IMR-90 (cell line): ENCODE measurements at regions not wholly inside any gene's neighbourhood (a gene's known extent, or its start where the extent isn't known, plus 50 kb on each side); places are given as distances from the start of the nearest gene placed in this dataset.

Experiments
- ATAC-seq: fragments of 200-7000 bp; cut with Tn5 transposase; 2 replicates; pipeline ENCODE4 v1.9.1; 2020; ENCODE audit warnings: low read depth, mild to moderate bottlenecking, moderate library complexity
- BruUV-seq: library from RNA; stranded (reverse); fragments of 400-500 nt; replicated peaks from 2 replicates; lab custom pipeline; 2021; lab: Mats Ljungman, UMichigan
- CTCF ChIA-PET: fragments of 300-600 bp; formaldehyde crosslinking; extraction: SDS; loops from one replicate; lab custom pipeline; 2021; ENCODE audit warnings: antibody characterized with exemption; lab: Yijun Ruan, JAX
- POLR2A ChIA-PET: fragments of 300-600 bp; sonication (Branson Sonifier 250); formaldehyde crosslinking; loops from one replicate; lab custom pipeline; 2022; ENCODE audit warnings: antibody characterized with exemption; ENCODE audit not compliant: unreplicated experiment; lab: Charles Lee
- DNase-seq: peaks from one replicate; pipeline ENCODE4 v3.0.0; 2013
- H2AFZ ChIP-seq: replicated peaks from 2 replicates; pipeline ENCODE3; 2013; ENCODE audit warnings: low read length, mild to moderate bottlenecking; ENCODE audit not compliant: poor library complexity
- H2AK5ac ChIP-seq: 2 replicates; pipeline ENCODE4 v1.6.1; 2013; ENCODE audit warnings: low read depth, low read length, inconsistent platforms
- H2AK9ac ChIP-seq: replicated peaks from 2 replicates; pipeline ENCODE3; 2013; ENCODE audit warnings: mild to moderate bottlenecking, low read depth, low read length, moderate library complexity; ENCODE audit not compliant: poor library complexity
- H2BK120ac ChIP-seq: 2 replicates; pipeline ENCODE4 v1.6.1; 2013; ENCODE audit warnings: low read depth, low read length, inconsistent platforms
- H2BK15ac ChIP-seq: 3 replicates; pipeline ENCODE4 v1.6.1; 2013; ENCODE audit warnings: low read depth, low read length, inconsistent platforms
- H2BK20ac ChIP-seq: 2 replicates; pipeline ENCODE4 v1.6.1; 2013; ENCODE audit warnings: low read depth, mild to moderate bottlenecking, inconsistent platforms, low read length, moderate library complexity
- H2BK5ac ChIP-seq: 2 replicates; pipeline ENCODE4 v1.6.1; 2013; ENCODE audit warnings: mild to moderate bottlenecking, low read depth, low read length, inconsistent platforms; ENCODE audit not compliant: poor library complexity, severe bottlenecking
- H3K14ac ChIP-seq: replicated peaks from 2 replicates; pipeline ENCODE4 v1.6.1; 2013; ENCODE audit warnings: low read depth, low read length, inconsistent platforms
- H3K18ac ChIP-seq: 2 replicates; pipeline ENCODE4 v1.6.1; 2013; ENCODE audit warnings: low read depth, low read length, control low read depth
- H3K23ac ChIP-seq: 2 replicates; pipeline ENCODE4 v1.6.1; 2013; ENCODE audit warnings: low read depth, low read length, inconsistent platforms
- H3K27ac ChIP-seq: 2 replicates; pipeline ENCODE4 v1.5.1; 2013; ENCODE audit warnings: mild to moderate bottlenecking, control low read depth, low read length; ENCODE audit not compliant: insufficient read depth
- H3K27me3 ChIP-seq: 2 replicates; pipeline ENCODE4 v1.6.1; 2013; ENCODE audit warnings: low read length; ENCODE audit not compliant: control insufficient read depth, insufficient read depth
- H3K36me3 ChIP-seq: 2 replicates; pipeline ENCODE4 v1.6.1; 2013; ENCODE audit warnings: low read length, mixed read lengths; ENCODE audit not compliant: control insufficient read depth, insufficient read depth
- H3K4ac ChIP-seq: 2 replicates; pipeline ENCODE4 v1.6.1; 2013; ENCODE audit warnings: low read depth, low read length, inconsistent platforms
- H3K4me1 ChIP-seq: 2 replicates; pipeline ENCODE4 v1.6.1; 2013; ENCODE audit warnings: low read length, mixed read lengths; ENCODE audit not compliant: control insufficient read depth, insufficient read depth
- H3K4me2 ChIP-seq: 2 replicates; pipeline ENCODE4 v1.6.1; 2013; ENCODE audit warnings: low read depth, mild to moderate bottlenecking, control low read depth, low read length, moderate library complexity
- H3K4me3 ChIP-seq: 2 replicates; pipeline ENCODE4 v1.5.1; 2013; ENCODE audit warnings: low read depth, mild to moderate bottlenecking, control low read depth, low read length, moderate library complexity; ENCODE audit not compliant: insufficient read depth
- H3K56ac ChIP-seq: 2 replicates; pipeline ENCODE4 v1.6.1; 2013; ENCODE audit warnings: low read length, inconsistent platforms; ENCODE audit not compliant: insufficient read depth; ENCODE audit errors: extremely low read depth
- H3K79me1 ChIP-seq, 2 experiments: 2 replicates each; pipeline ENCODE4 v1.6.1; 2013; ENCODE audit warnings: low read length in 2 of 2, inconsistent platforms in 1 of 2, low read depth in 1 of 2
- H3K9ac ChIP-seq: 2 replicates; pipeline ENCODE4 v1.6.1; 2013; ENCODE audit warnings: low read depth, low read length, control low read depth
- H3K9me1 ChIP-seq: 2 replicates; pipeline ENCODE4 v1.6.1; 2013; ENCODE audit warnings: low read length, inconsistent platforms; ENCODE audit not compliant: insufficient read depth
- H3K9me3 ChIP-seq: 2 replicates; pipeline ENCODE4 v1.6.1; 2013; ENCODE audit warnings: low read length; ENCODE audit not compliant: control insufficient read depth, insufficient read depth
- H4K20me1 ChIP-seq: 2 replicates; pipeline ENCODE4 v1.6.1; 2013; ENCODE audit warnings: low read length, inconsistent platforms; ENCODE audit not compliant: insufficient read depth
- H4K5ac ChIP-seq: 2 replicates; pipeline ENCODE4 v1.6.1; 2013; ENCODE audit warnings: mild to moderate bottlenecking, low read depth, low read length, control low read depth
- H4K8ac ChIP-seq, 2 experiments: 2 replicates each; pipeline ENCODE4 v1.6.1; 2013; ENCODE audit warnings: low read depth in 2 of 2, low read length in 2 of 2, control low read depth in 1 of 2, inconsistent platforms in 1 of 2
- H4K91ac ChIP-seq: 2 replicates; pipeline ENCODE4 v1.6.1; 2013; ENCODE audit warnings: low read depth, low read length, inconsistent platforms; ENCODE audit not compliant: insufficient read depth
- BHLHE40 ChIP-seq: fragments of 150-350 bp; IDR thresholded peaks from 2 replicates; pipeline ENCODE4 v1.6.1; 2016; ENCODE audit warnings: mild to moderate bottlenecking, low read depth, low read length
- CEBPB ChIP-seq: IDR thresholded peaks from 2 replicates; pipeline ENCODE4 v1.6.1; 2012; ENCODE audit warnings: low read depth, low read length, improper control_type of control experiment
- CHD1 ChIP-seq: IDR thresholded peaks from 2 replicates; pipeline ENCODE4 v1.6.1; 2012; ENCODE audit warnings: low read depth, low read length, improper control_type of control experiment
- MAFK ChIP-seq: IDR thresholded peaks from 2 replicates; pipeline ENCODE4 v1.6.1; 2012; ENCODE audit warnings: low read depth, low read length, improper control_type of control experiment
- MXI1 ChIP-seq: IDR thresholded peaks from 2 replicates; pipeline ENCODE4 v1.6.1; 2012; ENCODE audit warnings: low read depth, mild to moderate bottlenecking, low read length, moderate library complexity, borderline replicate concordance
- NFE2L2 ChIP-seq: fragments of 150-350 bp; IDR thresholded peaks from 2 replicates; pipeline ENCODE4 v1.6.1; 2016; ENCODE audit warnings: low read depth, mild to moderate bottlenecking, low read length
- POLR2A ChIP-seq: IDR thresholded peaks from 2 replicates; pipeline ENCODE4 v1.6.1; 2012; ENCODE audit warnings: mild to moderate bottlenecking, low read depth, low read length
- RAD21 ChIP-seq: IDR thresholded peaks from 2 replicates; pipeline ENCODE4 v1.6.1; 2012; ENCODE audit warnings: low read length, improper control_type of control experiment
- SMC3 ChIP-seq: fragments of 150-350 bp; IDR thresholded peaks from 2 replicates; pipeline ENCODE4 v1.6.1; 2016; ENCODE audit warnings: low read depth, mild to moderate bottlenecking, antibody characterized with exemption, low read length, moderate library complexity
- WGBS, 2 experiments: methylation state at CpG; one replicate each; pipeline versions ENCODE4 v1.1.5 to v1.1.7; 2013; ENCODE audit warnings: missing lambda C conversion rate in 2 of 2; ENCODE audit not compliant: insufficient read length in 1 of 2; ENCODE audit errors: extremely low coverage in 2 of 2; 5-methylcytosine and 5-hydroxymethylcytosine counted together
- dilution Hi-C: fragments of 300-500 bp; cut with HindIII; formaldehyde crosslinking; loops from one replicate; pipeline ENCODE4 v1.14.3; 2018; ENCODE audit warnings: low sequenced_read_pairs; ENCODE audit not compliant: unreplicated experiment
- in situ Hi-C: fragments of 300-500 bp; cut with MboI; formaldehyde crosslinking; loops from 3 replicates; pipeline ENCODE4 v1.14.3; 2019; ENCODE audit warnings: low sequenced_read_pairs, inconsistent platforms, mixed read lengths
- intact Hi-C: fragments of 100-400 bp; cut with micrococcal nuclease; formaldehyde crosslinking; loops from 2 replicates; pipeline ENCODE4 v1.10.0; 2022
- TF ChIP-seq, protein P1 (sequence below): conservative IDR thresholded peaks from 2 replicates; pipeline ENCODE4 v1.5.1; 2012; ENCODE audit warnings: mild to moderate bottlenecking, low read depth, low read length, improper control_type of control experiment
- TF ChIP-seq, protein P2 (sequence below): fragments of 150-350 bp; IDR thresholded peaks from 2 replicates; pipeline ENCODE4 v1.6.1; 2016; ENCODE audit warnings: low read depth, mild to moderate bottlenecking, low read length, moderate library complexity, borderline replicate concordance

GRCh38 chr10:75291805-75292204 lies 56.0 kb upstream of the COMTD1 start:
- no peak overlapping the region for H2BK5ac ChIP-seq
- H3K56ac ChIP-seq: no peak overlapping the region
- no peak overlapping the region for H4K8ac ChIP-seq
- in situ Hi-C loops: loop anchor here (10.0 kb wide), 1 partner anchor 103 kb away; no protein-coding TSS in a partner anchor
- H2BK15ac ChIP-seq: no peak overlapping the region
- H4K5ac ChIP-seq: no peak overlapping the region
- peaks cover 3% of the 10 kb centered on the region; the same call in 1 of the 2 replicates for H3K27me3 ChIP-seq
- WGBS, 2 experiments: no CpG with 5 or more reads among the region's 1 CpG
- no peaks in the 10 kb centered on the region for H3K36me3 ChIP-seq
- no peak overlapping the region for H3K18ac ChIP-seq
- 0 out of 2 replicates have a peak overlapping the region, but pooled peaks have one; percentile 25 for H3K23ac ChIP-seq
- H4K20me1 ChIP-seq: no peaks in the 10 kb centered on the region
- DNase-seq: no peak
- no peak overlapping the region for H3K14ac ChIP-seq
- no peak for TF ChIP-seq CHD1
- TF ChIP-seq, protein P1, sequence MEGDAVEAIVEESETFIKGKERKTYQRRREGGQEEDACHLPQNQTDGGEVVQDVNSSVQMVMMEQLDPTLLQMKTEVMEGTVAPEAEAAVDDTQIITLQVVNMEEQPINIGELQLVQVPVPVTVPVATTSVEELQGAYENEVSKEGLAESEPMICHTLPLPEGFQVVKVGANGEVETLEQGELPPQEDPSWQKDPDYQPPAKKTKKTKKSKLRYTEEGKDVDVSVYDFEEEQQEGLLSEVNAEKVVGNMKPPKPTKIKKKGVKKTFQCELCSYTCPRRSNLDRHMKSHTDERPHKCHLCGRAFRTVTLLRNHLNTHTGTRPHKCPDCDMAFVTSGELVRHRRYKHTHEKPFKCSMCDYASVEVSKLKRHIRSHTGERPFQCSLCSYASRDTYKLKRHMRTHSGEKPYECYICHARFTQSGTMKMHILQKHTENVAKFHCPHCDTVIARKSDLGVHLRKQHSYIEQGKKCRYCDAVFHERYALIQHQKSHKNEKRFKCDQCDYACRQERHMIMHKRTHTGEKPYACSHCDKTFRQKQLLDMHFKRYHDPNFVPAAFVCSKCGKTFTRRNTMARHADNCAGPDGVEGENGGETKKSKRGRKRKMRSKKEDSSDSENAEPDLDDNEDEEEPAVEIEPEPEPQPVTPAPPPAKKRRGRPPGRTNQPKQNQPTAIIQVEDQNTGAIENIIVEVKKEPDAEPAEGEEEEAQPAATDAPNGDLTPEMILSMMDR: no peak
- TF ChIP-seq CEBPB: no peak
- TF ChIP-seq MAFK: no peak
- no peak for TF ChIP-seq POLR2A
- no peak for TF ChIP-seq SMC3
- no peak for TF ChIP-seq MXI1
- no peak for TF ChIP-seq RAD21
- TF ChIP-seq, protein P2, sequence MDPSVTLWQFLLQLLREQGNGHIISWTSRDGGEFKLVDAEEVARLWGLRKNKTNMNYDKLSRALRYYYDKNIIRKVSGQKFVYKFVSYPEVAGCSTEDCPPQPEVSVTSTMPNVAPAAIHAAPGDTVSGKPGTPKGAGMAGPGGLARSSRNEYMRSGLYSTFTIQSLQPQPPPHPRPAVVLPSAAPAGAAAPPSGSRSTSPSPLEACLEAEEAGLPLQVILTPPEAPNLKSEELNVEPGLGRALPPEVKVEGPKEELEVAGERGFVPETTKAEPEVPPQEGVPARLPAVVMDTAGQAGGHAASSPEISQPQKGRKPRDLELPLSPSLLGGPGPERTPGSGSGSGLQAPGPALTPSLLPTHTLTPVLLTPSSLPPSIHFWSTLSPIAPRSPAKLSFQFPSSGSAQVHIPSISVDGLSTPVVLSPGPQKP: no peak
- no peak for TF ChIP-seq NFE2L2
- no peak for TF ChIP-seq BHLHE40
- peaks cover 6% of the 10 kb centered on the region for H3K9me1 ChIP-seq
- no peak overlapping the region for H2BK120ac ChIP-seq
- ATAC-seq: no peak
- no peaks in the 10 kb centered on the region for H3K79me1 ChIP-seq
- H3K4me2 ChIP-seq: no peak overlapping the region
- H3K9ac ChIP-seq: no peak overlapping the region
- no peak overlapping the region for H3K27ac ChIP-seq
- no peak overlapping the region for H2AK9ac ChIP-seq
- H3K4ac ChIP-seq: no peak overlapping the region
- no peak overlapping the region for H2AFZ ChIP-seq
- no TSS peak for BruUV-seq
- H3K4me1 ChIP-seq: peaks cover 18% of the 10 kb centered on the region
- dilution Hi-C loops: no loop called here
- intact Hi-C loops: no loop called here
- H4K91ac ChIP-seq: no peak overlapping the region
- ChIA-PET CTCF (no interaction called here), POLR2A (no interaction called here)
- peaks cover 5% of the 10 kb centered on the region for H3K9me3 ChIP-seq
- H3K4me3 ChIP-seq: no peak overlapping the region
- peak overlapping the region; percentile 53 for H2AK5ac ChIP-seq
- H2BK20ac ChIP-seq: no peak overlapping the region
